ENCODE measurements at regions not wholly inside any gene's neighbourhood (a gene's known extent, or its start where the extent isn't known, plus 50 kb on each side); places are given as distances from the start of the nearest gene placed in this dataset.
"Not testable (repeated sequence)": the region's sequence is repeated elsewhere in the genome, so short reads cannot be mapped to it uniquely, and the experiment has no call there.

- no peak for DNase-seq (ENCODE audit: low spot score)
Observed at GRCh38 chr3:44130249-44130648, 111.4 kb upstream of the TOPAZ1 start.

- no peak for DNase-seq (ENCODE audit: low spot score)
Observed at GRCh38 chr3:44132061-44132460, 109.6 kb upstream of the TOPAZ1 start.

- no peak for DNase-seq (ENCODE audit: low spot score)
Observed at GRCh38 chr3:44132593-44132992, 109.1 kb upstream of the TOPAZ1 start.

GRCh38 chr3:44136421-44136820 lies 105.3 kb upstream of the TOPAZ1 start:
- DNase-seq (ENCODE audit: low spot score) = no peak

GRCh38 chr3:44146073-44146472 lies 95.6 kb upstream of the TOPAZ1 start:
- no peak for DNase-seq (ENCODE audit: low spot score)

GRCh38 chr3:44159696-44160300 lies 81.9 kb upstream of the TOPAZ1 start:
- no peak for DNase-seq (ENCODE audit: low spot score)

GRCh38 chr3:44160818-44161217 lies 80.9 kb upstream of the TOPAZ1 start:
- no peak for DNase-seq (ENCODE audit: low spot score)

GRCh38 chr3:44171891-44172290 lies 69.8 kb upstream of the TOPAZ1 start:
- no peak for DNase-seq (ENCODE audit: low spot score)

- DNase-seq (ENCODE audit: low spot score) = not testable (repeated sequence)
Observed at GRCh38 chr3:44172701-44173100, 69.0 kb upstream of the TOPAZ1 start.

- DNase-seq (ENCODE audit: low spot score) = no peak
Observed at GRCh38 chr3:44173263-44173662, 68.4 kb upstream of the TOPAZ1 start.

- no peak for DNase-seq (ENCODE audit: low spot score)
Observed at GRCh38 chr3:44175070-44175469, 66.6 kb upstream of the TOPAZ1 start.

GRCh38 chr3:44179246-44179645 lies 62.4 kb upstream of the TOPAZ1 start:
- DNase-seq (ENCODE audit: low spot score) = no peak

- peak; percentile 65 for DNase-seq (ENCODE audit: low spot score)
Observed at GRCh38 chr3:44184319-44184953, 57.2 kb upstream of the TOPAZ1 start.

- no peak for DNase-seq (ENCODE audit: low spot score)
Observed at GRCh38 chr3:44185396-44185915, 56.2 kb upstream of the TOPAZ1 start.

- no peak for DNase-seq (ENCODE audit: low spot score)
Observed at GRCh38 chr3:44186111-44186672, 55.5 kb upstream of the TOPAZ1 start.

- no peak for DNase-seq (ENCODE audit: low spot score)
Observed at GRCh38 chr3:44186712-44187111, 55.0 kb upstream of the TOPAZ1 start.
